ENCODE measurements at regions not wholly inside any gene's neighbourhood (a gene's known extent, or its start where the extent isn't known, plus 50 kb on each side); places are given as distances from the start of the nearest gene placed in this dataset.

- Histone ChIP-seq H3K36me3 (ENCODE audit: control insufficient read depth, insufficient read depth, low read length) (no peaks in the 10 kb centered on the region), H3K4me1 (no peaks in the 10 kb centered on the region), H3K27me3 (ENCODE audit: control insufficient read depth, insufficient read depth, low read length) (no peaks in the 10 kb centered on the region), H3K9me3 (ENCODE audit: control insufficient read depth, low read length) (no peaks in the 10 kb centered on the region), H3K4me3 (ENCODE audit: low read depth, low read length) (no peak overlapping the region), H3K9ac (no peak overlapping the region), H2AFZ (no peak overlapping the region), H3K27ac (no peak overlapping the region), H3K79me2 (no peaks in the 10 kb centered on the region), H3K4me2 (ENCODE audit: low read length) (no peak overlapping the region)
- TF ChIP-seq CTCF (IDR thresholded peaks at IDR 0.05) = no peak
Observed at GRCh38 chr11:15829312-15829711, 527.0 kb downstream of the SOX6 start.

- no peaks in the 10 kb centered on the region for H3K9me3 ChIP-seq (ENCODE audit: control insufficient read depth, low read length)
- no peaks in the 10 kb centered on the region for H3K79me2 ChIP-seq
- H3K4me2 ChIP-seq (ENCODE audit: low read length) = no peak overlapping the region
- H3K27ac ChIP-seq = no peak overlapping the region
- H3K27me3 ChIP-seq (ENCODE audit: control insufficient read depth, insufficient read depth, low read length) = no peaks in the 10 kb centered on the region
- H2AFZ ChIP-seq = no peak overlapping the region
- H3K9ac ChIP-seq = no peak overlapping the region
- no peaks in the 10 kb centered on the region for H3K4me1 ChIP-seq
- H3K36me3 ChIP-seq (ENCODE audit: control insufficient read depth, insufficient read depth, low read length) = no peaks in the 10 kb centered on the region
- TF ChIP-seq CTCF (IDR thresholded peaks at IDR 0.05) = no peak
- H3K4me3 ChIP-seq (ENCODE audit: low read depth, low read length) = no peak overlapping the region
Observed at GRCh38 chr11:15830741-15831428, 525.5 kb downstream of the SOX6 start.

DNA sequence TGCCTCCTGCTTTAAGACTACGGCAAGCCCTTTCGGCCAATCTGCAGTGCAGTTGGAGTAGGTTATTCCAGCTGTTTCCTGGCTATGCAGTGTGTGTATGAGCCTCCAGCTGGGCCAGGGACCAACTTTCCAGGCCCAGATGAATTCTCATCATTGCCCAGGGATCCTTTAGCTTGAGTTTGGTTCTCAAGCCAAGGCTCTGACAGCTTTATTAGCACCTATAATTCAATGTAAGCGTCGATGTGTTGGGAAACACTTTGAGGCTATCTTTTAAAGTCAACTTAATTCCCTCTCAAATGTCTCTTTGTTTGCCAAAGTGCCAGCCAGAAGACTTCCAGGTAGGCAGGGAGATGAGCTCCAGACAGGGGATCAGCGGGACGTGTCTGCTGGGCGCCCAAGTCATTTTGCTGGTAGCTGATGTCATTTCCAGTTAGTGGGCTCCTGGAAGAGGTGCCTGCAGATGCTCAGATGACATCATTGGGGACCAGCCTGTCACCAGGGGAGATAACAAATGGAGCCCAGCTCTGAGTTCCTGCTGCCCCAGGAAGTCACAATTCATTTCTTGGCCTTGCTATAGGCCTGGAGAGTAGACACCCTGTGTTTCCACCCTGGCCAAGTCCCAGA lies 520.4 kb downstream of the SOX6 start:
- no peaks in the 10 kb centered on the region for H3K36me3 ChIP-seq (ENCODE audit: control insufficient read depth, insufficient read depth, low read length)
- H2AFZ ChIP-seq = no peak overlapping the region
- H3K27ac ChIP-seq = no peak overlapping the region
- H3K9ac ChIP-seq = no peak overlapping the region
- H3K4me1 ChIP-seq = no peaks in the 10 kb centered on the region
- no peak overlapping the region for H3K4me3 ChIP-seq (ENCODE audit: low read depth, low read length)
- no peaks in the 10 kb centered on the region for H3K79me2 ChIP-seq
- TF ChIP-seq CTCF (IDR thresholded peaks at IDR 0.05) = no peak
- H3K27me3 ChIP-seq (ENCODE audit: control insufficient read depth, insufficient read depth, low read length) = no peaks in the 10 kb centered on the region
- H3K9me3 ChIP-seq (ENCODE audit: control insufficient read depth, low read length) = no peaks in the 10 kb centered on the region
- no peak overlapping the region for H3K4me2 ChIP-seq (ENCODE audit: low read length)

- H3K9me3 ChIP-seq (ENCODE audit: control insufficient read depth, low read length) = no peaks in the 10 kb centered on the region
- no peak overlapping the region for H3K4me3 ChIP-seq (ENCODE audit: low read depth, low read length)
- no peak overlapping the region for H3K9ac ChIP-seq
- H3K27me3 ChIP-seq (ENCODE audit: control insufficient read depth, insufficient read depth, low read length) = no peaks in the 10 kb centered on the region
- no peak overlapping the region for H2AFZ ChIP-seq
- H3K4me1 ChIP-seq = no peaks in the 10 kb centered on the region
- H3K4me2 ChIP-seq (ENCODE audit: low read length) = no peak overlapping the region
- H3K36me3 ChIP-seq (ENCODE audit: control insufficient read depth, insufficient read depth, low read length) = no peaks in the 10 kb centered on the region
- no peak overlapping the region for H3K27ac ChIP-seq
- no peaks in the 10 kb centered on the region for H3K79me2 ChIP-seq
- TF ChIP-seq CTCF (IDR thresholded peaks at IDR 0.05) = no peak
Observed at GRCh38 chr11:15836795-15837194, 519.6 kb downstream of the SOX6 start.
